ENCODE measurements at regions not wholly inside any gene's neighbourhood (a gene's known extent, or its start where the extent isn't known, plus 50 kb on each side); places are given as distances from the start of the nearest gene placed in this dataset.

DNA sequence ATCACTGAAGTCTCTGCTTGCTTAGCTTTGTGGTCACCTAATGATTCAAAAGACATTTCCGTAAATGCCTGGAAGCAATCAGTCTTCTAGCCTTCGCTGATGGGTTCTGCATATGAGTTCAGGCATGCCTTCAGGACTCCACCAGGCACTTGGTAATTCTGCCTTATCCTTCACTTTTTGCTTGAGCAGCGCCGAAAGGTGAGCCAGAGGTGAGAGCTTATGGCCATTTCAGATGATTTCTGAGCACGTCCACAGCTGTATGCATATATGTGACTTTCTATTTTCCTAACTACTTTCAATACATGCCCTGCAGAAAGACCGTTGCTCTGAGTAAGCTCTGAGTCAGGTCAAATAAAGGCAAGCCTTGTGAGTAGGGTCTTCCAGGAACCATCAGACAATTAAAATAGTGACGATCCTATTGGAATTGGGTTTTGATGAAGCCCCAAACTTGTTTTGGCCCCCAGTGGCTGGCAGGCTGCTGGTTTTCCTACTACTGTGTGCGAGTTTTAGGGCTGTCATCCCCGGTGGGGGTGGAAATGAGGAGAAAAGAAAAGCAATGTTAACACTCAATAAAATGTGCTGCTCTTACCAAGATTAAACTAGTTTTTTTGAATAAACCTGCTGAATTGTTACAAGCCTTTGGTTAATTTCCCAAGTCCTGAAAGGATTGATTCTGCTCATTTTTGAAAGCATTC lies 154.4 kb upstream of the AKR1E2 start:
- DNase-seq (ENCODE audit: low spot score): no peak
- no peak overlapping the region for H3K4me3 ChIP-seq
- TF ChIP-seq, protein P1, sequence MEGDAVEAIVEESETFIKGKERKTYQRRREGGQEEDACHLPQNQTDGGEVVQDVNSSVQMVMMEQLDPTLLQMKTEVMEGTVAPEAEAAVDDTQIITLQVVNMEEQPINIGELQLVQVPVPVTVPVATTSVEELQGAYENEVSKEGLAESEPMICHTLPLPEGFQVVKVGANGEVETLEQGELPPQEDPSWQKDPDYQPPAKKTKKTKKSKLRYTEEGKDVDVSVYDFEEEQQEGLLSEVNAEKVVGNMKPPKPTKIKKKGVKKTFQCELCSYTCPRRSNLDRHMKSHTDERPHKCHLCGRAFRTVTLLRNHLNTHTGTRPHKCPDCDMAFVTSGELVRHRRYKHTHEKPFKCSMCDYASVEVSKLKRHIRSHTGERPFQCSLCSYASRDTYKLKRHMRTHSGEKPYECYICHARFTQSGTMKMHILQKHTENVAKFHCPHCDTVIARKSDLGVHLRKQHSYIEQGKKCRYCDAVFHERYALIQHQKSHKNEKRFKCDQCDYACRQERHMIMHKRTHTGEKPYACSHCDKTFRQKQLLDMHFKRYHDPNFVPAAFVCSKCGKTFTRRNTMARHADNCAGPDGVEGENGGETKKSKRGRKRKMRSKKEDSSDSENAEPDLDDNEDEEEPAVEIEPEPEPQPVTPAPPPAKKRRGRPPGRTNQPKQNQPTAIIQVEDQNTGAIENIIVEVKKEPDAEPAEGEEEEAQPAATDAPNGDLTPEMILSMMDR (IDR thresholded peaks at IDR 0.05): no peak
- no peak overlapping the region for H3K27ac ChIP-seq

DNA sequence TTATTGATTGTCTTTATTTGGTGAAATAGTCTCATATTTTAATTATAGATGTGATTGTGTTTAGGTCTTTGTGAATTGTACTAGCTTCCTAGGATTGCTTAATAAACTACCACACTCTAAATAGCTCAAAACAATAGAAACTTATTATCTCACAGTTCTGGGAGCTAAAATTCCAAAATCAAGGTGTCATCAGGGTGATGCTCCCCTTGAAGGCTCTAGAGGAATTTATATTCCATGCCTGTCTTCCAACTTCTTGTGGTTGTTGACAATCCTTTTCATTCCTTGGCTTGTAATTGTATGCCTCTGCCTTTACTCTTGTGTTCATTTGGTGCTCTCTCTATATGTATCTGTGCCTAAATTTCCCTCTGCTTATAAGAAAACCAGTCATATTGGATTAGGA lies 155.3 kb upstream of the AKR1E2 start:
- H3K27ac ChIP-seq: no peak overlapping the region
- TF ChIP-seq, protein P1 (IDR thresholded peaks at IDR 0.05): no peak
- no peak for DNase-seq (ENCODE audit: low spot score)
- no peak overlapping the region for H3K4me3 ChIP-seq

DNA sequence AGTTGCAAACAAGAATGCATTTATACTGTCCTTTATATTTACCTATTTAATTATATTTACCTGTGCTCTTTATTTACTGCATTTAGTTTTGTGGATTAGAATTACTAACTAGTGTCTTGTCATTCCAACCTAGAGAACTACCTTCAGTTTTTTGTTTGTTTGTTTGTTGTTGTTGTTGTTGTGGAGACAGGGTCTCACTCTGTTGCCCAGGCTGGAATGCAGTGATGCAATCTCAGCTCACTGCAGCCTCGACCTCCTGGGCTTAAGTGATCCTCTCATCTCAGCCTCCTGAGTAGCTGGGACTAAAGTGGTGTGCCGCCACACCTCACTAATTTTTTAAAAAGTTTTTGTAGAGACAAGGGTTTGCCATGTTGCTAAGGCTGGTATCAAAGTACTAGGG lies 156.4 kb upstream of the AKR1E2 start:
- TF ChIP-seq, protein P1 (IDR thresholded peaks at IDR 0.05): no peak
- Histone ChIP-seq H3K4me3 (no peak overlapping the region), H3K27ac (no peak overlapping the region)
- DNase-seq (ENCODE audit: low spot score): no peak

DNA sequence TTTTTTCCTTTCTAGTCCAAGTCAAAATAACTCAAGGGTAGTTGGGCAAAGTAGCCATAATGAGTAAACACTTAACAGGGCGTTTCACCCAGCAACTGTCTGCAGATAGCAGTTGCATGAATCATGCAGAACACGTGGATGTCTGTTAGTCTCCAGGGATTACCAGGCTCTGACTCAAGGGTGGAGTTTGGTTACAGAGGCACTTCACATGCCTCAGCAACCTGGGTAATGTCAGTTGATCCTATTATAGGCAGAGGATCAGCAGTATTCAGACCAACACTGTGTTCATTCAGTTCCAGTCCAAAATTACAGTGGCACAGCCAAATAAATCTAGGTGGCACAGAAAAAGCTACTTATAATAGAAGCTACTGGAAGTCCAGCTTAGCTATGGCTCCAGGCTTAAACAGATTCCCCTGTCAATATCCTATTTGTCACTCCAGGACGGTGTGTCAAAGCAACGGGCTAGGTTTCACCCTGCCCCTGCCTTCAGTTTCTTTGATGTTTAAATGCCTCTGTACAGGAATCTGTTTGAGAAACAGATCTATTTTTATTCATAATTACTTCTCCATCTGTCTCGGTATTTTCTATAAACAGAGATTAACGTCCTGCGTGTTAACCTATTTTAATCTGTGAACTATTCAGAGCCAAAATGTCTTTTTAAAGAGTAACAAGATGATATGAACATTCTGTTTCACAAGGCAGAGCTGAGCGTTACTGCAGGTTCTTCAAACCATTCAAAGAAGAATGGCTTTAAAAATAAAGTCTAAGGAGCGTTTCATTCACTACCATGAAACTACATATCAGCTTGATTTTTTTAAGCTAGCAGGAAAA lies 162.6 kb upstream of the AKR1E2 start:
- Histone ChIP-seq H3K4me3 (peak overlapping the region; percentile 39), H3K27ac (peak overlapping the region; percentile 81 to 92)
- peak; percentile 89 for DNase-seq (ENCODE audit: low spot score)
- TF ChIP-seq, protein P1 (IDR thresholded peaks at IDR 0.05): no peak

DNA sequence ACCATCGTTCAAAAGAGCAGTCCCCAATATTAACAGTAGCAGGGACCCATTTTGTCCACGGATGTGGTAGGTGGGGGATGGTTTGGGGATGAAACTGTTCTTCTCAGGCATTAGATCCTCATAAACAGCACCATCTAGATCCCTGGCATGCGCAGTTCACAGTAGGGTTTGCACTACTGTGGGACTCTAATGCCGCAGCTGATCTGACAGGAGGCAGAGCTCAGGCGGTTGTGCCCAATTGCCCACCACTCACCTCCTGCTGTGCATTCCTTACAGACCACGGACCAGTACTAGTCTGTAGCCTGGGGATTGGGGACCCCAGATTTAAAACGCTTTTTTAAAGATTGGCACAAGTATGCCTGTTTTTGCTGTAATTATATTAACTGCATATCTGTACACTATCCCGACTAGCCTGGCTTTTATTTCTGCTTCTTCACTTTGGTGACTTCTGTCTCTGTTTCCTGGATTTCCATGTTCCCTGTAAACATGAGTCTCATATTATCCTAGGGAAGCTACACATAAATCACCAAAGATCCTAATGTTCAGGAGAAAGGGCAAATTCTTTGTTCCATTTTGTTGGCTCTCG lies 163.3 kb upstream of the AKR1E2 start:
- DNase-seq (ENCODE audit: low spot score): no peak
- peak overlapping the region; percentile 81 to 92 for H3K27ac ChIP-seq
- TF ChIP-seq, protein P1 (IDR thresholded peaks at IDR 0.05): no peak
- H3K4me3 ChIP-seq: peak overlapping the region; percentile 37

- peak overlapping the region; percentile 81 to 92 for H3K27ac ChIP-seq
- peak; percentile 93 for DNase-seq (ENCODE audit: low spot score)
- peak overlapping the region; percentile 37 for H3K4me3 ChIP-seq
These were observed 164.3 kb upstream of the AKR1E2 start for GRCh38 chr10:4661511-4662255.

More at GRCh38 chr10:4661511-4662255, 164.3 kb upstream of the AKR1E2 start:
- TF ChIP-seq, protein P1 (IDR thresholded peaks at IDR 0.05): no peak
